ENCODE measurements at regions not wholly inside any gene's neighbourhood (a gene's known extent, or its start where the extent isn't known, plus 50 kb on each side); places are given as distances from the start of the nearest gene placed in this dataset.

- no peak for TF ChIP-seq CTCF (IDR thresholded peaks at IDR 0.05; ENCODE audit: insufficient read depth, low read length)
- TF ChIP-seq SPI1 (IDR thresholded peaks at IDR 0.05; ENCODE audit: borderline replicate concordance, low read depth), result no peak
- TF ChIP-seq POLR2AphosphoS5 (IDR thresholded peaks at IDR 0.05; ENCODE audit: low read depth), result no peak
- no peak for TF ChIP-seq REST (IDR thresholded peaks at IDR 0.05; ENCODE audit: insufficient replicate concordance, low read depth)
- TF ChIP-seq GABPA (IDR thresholded peaks at IDR 0.05; ENCODE audit: low read depth), result no peak
Observed at GRCh38 chr2:35468245-35468644, 887.3 kb upstream of the CRIM1 start.

Data from HL-60 (cell line).